ENCODE measurements at regions not wholly inside any gene's neighbourhood (a gene's known extent, or its start where the extent isn't known, plus 50 kb on each side); places are given as distances from the start of the nearest gene placed in this dataset.

DNA sequence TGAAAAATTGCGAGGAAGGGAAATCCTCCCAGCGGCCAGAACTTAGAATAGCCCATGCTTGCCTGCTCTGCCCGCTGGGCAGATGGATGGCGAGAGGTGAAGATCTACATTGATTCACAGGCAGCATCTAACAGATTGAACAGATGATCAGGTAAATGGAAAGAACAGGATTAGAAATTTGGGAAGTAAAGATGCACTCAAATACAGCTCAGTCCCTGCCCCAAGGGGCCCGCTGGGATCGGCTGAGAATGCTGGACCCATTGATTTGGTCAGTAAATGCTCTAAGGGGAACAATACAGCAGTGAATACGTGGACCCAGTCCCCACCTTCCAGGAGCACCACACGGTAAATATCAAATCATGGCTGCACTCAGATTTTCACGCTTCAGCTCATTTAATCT, 248.2 kb downstream of the MATN1 start:
- TF ChIP-seq, protein P1, sequence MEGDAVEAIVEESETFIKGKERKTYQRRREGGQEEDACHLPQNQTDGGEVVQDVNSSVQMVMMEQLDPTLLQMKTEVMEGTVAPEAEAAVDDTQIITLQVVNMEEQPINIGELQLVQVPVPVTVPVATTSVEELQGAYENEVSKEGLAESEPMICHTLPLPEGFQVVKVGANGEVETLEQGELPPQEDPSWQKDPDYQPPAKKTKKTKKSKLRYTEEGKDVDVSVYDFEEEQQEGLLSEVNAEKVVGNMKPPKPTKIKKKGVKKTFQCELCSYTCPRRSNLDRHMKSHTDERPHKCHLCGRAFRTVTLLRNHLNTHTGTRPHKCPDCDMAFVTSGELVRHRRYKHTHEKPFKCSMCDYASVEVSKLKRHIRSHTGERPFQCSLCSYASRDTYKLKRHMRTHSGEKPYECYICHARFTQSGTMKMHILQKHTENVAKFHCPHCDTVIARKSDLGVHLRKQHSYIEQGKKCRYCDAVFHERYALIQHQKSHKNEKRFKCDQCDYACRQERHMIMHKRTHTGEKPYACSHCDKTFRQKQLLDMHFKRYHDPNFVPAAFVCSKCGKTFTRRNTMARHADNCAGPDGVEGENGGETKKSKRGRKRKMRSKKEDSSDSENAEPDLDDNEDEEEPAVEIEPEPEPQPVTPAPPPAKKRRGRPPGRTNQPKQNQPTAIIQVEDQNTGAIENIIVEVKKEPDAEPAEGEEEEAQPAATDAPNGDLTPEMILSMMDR (IDR thresholded peaks at IDR 0.05) = no peak
- TF ChIP-seq POLR2A (IDR thresholded peaks at IDR 0.05) = no peak

All from thyroid gland (tissue), 4 donors.